ENCODE measurements at regions not wholly inside any gene's neighbourhood (a gene's known extent, or its start where the extent isn't known, plus 50 kb on each side); places are given as distances from the start of the nearest gene placed in this dataset.

GRCh38 chr13:37954191-37954590 lies 84.6 kb upstream of the TRPC4 start:
- CTCF ChIA-PET = no interaction called here
- no peak for TF ChIP-seq ARNT (IDR thresholded peaks at IDR 0.05)
- TF ChIP-seq LEF1 (IDR thresholded peaks at IDR 0.05; ENCODE audit: borderline replicate concordance) = no peak
- no peak for TF ChIP-seq FOXK2 (IDR thresholded peaks at IDR 0.05)
- TF ChIP-seq BHLHE40 (IDR thresholded peaks at IDR 0.05; ENCODE audit: borderline replicate concordance) = no peak
- no peak for TF ChIP-seq FOXA1 (IDR thresholded peaks at IDR 0.05)
- no peak for TF ChIP-seq L3MBTL2 (conservative IDR thresholded peaks at IDR 0.05)
- no peak for TF ChIP-seq TARDBP (IDR thresholded peaks at IDR 0.05)
- TF ChIP-seq SUZ12 (IDR thresholded peaks at IDR 0.05) = no peak
- no peak for TF ChIP-seq SP1 (IDR thresholded peaks at IDR 0.05)
- TF ChIP-seq PKNOX1 (IDR thresholded peaks at IDR 0.05) = no peak
- no peak for TF ChIP-seq NFRKB (IDR thresholded peaks at IDR 0.05)
- no peak for TF ChIP-seq ELF4 (IDR thresholded peaks at IDR 0.05)
- no peak for TF ChIP-seq FOXM1 (IDR thresholded peaks at IDR 0.05; ENCODE audit: borderline replicate concordance)
- no peak for TF ChIP-seq CTBP1 (IDR thresholded peaks at IDR 0.05; ENCODE audit: borderline replicate concordance)
- no peak for TF ChIP-seq ZNF384 (IDR thresholded peaks at IDR 0.05)
- no peak for TF ChIP-seq HDGF (IDR thresholded peaks at IDR 0.05; ENCODE audit: borderline replicate concordance)
- no peak for DNase-seq (ENCODE audit: extremely low spot score)
- POLR2A ChIA-PET = no interaction called here

DNA sequence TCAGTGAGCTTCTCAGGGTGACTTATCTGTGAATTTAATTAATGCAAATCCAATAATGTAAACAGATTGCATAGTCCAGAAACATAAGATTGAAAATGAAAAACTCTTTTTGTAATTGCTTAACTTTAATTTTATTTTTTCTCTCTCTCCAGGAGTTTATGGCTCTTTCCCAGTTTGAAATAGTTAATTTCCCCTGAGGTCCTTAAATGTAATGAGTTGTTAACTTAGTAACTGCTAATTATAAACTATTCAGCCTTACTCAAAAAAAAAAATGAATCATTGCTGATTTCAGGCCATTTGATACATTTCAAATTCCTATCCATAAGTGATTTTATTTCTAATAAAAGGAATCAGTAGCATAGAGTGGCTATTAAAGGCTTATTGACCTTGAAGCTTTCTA lies 84.1 kb upstream of the TRPC4 start:
- CTCF ChIA-PET = no interaction called here
- no peak for DNase-seq (ENCODE audit: extremely low spot score)
- POLR2A ChIA-PET = no interaction called here
- no peak for TF ChIP-seq TARDBP (IDR thresholded peaks at IDR 0.05)
- TF ChIP-seq FOXK2 (IDR thresholded peaks at IDR 0.05) = no peak
- no peak for TF ChIP-seq NFRKB (IDR thresholded peaks at IDR 0.05)
- no peak for TF ChIP-seq LEF1 (IDR thresholded peaks at IDR 0.05; ENCODE audit: borderline replicate concordance)
- no peak for TF ChIP-seq ELF4 (IDR thresholded peaks at IDR 0.05)
- TF ChIP-seq PKNOX1 (IDR thresholded peaks at IDR 0.05) = no peak
- no peak for TF ChIP-seq L3MBTL2 (conservative IDR thresholded peaks at IDR 0.05)

DNA sequence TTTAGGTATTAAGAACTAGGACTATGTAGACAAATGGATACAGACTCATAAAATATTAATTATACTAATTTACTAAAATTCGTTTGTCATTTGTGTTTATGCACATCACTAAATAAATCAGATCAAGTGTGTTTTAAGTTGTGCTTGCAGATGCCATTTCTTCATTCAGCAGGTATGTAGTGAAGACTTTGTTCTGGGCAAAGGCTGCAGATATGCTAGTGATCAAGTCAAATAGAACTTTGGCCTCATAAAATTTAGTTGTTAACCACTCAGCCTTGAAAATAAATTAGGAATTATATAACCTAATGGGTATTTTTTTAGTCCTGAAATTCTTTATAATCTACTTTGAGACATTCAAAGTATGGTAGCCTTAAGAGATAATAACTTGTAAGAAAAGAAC lies 80.4 kb upstream of the TRPC4 start:
- TF ChIP-seq BHLHE40 (IDR thresholded peaks at IDR 0.05; ENCODE audit: borderline replicate concordance) (no peak), TARDBP (IDR thresholded peaks at IDR 0.05) (no peak), FOXK2 (IDR thresholded peaks at IDR 0.05) (no peak), CTBP1 (IDR thresholded peaks at IDR 0.05; ENCODE audit: borderline replicate concordance) (no peak), HDGF (IDR thresholded peaks at IDR 0.05; ENCODE audit: borderline replicate concordance) (no peak), PKNOX1 (IDR thresholded peaks at IDR 0.05) (no peak), FOXA1 (IDR thresholded peaks at IDR 0.05) (no peak), L3MBTL2 (conservative IDR thresholded peaks at IDR 0.05) (no peak), ZNF384 (IDR thresholded peaks at IDR 0.05) (no peak), NFRKB (IDR thresholded peaks at IDR 0.05) (no peak), LEF1 (IDR thresholded peaks at IDR 0.05; ENCODE audit: borderline replicate concordance) (no peak), SP1 (IDR thresholded peaks at IDR 0.05) (no peak)
- no peak for DNase-seq (ENCODE audit: extremely low spot score)
- ChIA-PET CTCF (no interaction called here), POLR2A (no interaction called here)

GRCh38 chr13:37947419-37948140 lies 78.0 kb upstream of the TRPC4 start:
- POLR2A ChIA-PET = no interaction called here

GRCh38 chr13:37945651-37946575 lies 76.3 kb upstream of the TRPC4 start:
- CTCF ChIA-PET = no interaction called here
- POLR2A ChIA-PET = no interaction called here
- no peak for DNase-seq (ENCODE audit: extremely low spot score)
- no peak for TF ChIP-seq BHLHE40 (IDR thresholded peaks at IDR 0.05; ENCODE audit: borderline replicate concordance)
- TF ChIP-seq CTBP1 (IDR thresholded peaks at IDR 0.05; ENCODE audit: borderline replicate concordance) = no peak
- TF ChIP-seq FOXA1 (IDR thresholded peaks at IDR 0.05) = no peak
- no peak for TF ChIP-seq TARDBP (IDR thresholded peaks at IDR 0.05)
- TF ChIP-seq L3MBTL2 (conservative IDR thresholded peaks at IDR 0.05) = no peak
- TF ChIP-seq NFRKB (IDR thresholded peaks at IDR 0.05) = no peak
- no peak for TF ChIP-seq HDGF (IDR thresholded peaks at IDR 0.05; ENCODE audit: borderline replicate concordance)
- TF ChIP-seq ELF4 (IDR thresholded peaks at IDR 0.05) = no peak
- no peak for TF ChIP-seq FOXK2 (IDR thresholded peaks at IDR 0.05)
- TF ChIP-seq FOXM1 (IDR thresholded peaks at IDR 0.05; ENCODE audit: borderline replicate concordance) = no peak
- TF ChIP-seq LEF1 (IDR thresholded peaks at IDR 0.05; ENCODE audit: borderline replicate concordance) = no peak
- no peak for TF ChIP-seq SP1 (IDR thresholded peaks at IDR 0.05)

More at GRCh38 chr13:37947419-37948140, 78.0 kb upstream of the TRPC4 start:
- no peak for DNase-seq (ENCODE audit: extremely low spot score)
- CTCF ChIA-PET = no interaction called here
- TF ChIP-seq FOXK2 (IDR thresholded peaks at IDR 0.05) (no peak), SP1 (IDR thresholded peaks at IDR 0.05) (no peak), SUZ12 (IDR thresholded peaks at IDR 0.05) (no peak)

- DNase-seq (ENCODE audit: extremely low spot score) = no peak
- ChIA-PET POLR2A (no interaction called here), CTCF (no interaction called here)
- no peak for TF ChIP-seq TARDBP (IDR thresholded peaks at IDR 0.05)
- no peak for TF ChIP-seq FOXM1 (IDR thresholded peaks at IDR 0.05; ENCODE audit: borderline replicate concordance)
- TF ChIP-seq L3MBTL2 (conservative IDR thresholded peaks at IDR 0.05) = no peak
- TF ChIP-seq FOXA1 (IDR thresholded peaks at IDR 0.05) = no peak
- TF ChIP-seq ELF4 (IDR thresholded peaks at IDR 0.05) = no peak
- no peak for TF ChIP-seq FOXK2 (IDR thresholded peaks at IDR 0.05)
- no peak for TF ChIP-seq ARNT (IDR thresholded peaks at IDR 0.05)
- TF ChIP-seq SP1 (IDR thresholded peaks at IDR 0.05) = no peak
- TF ChIP-seq PKNOX1 (IDR thresholded peaks at IDR 0.05) = no peak
- TF ChIP-seq BHLHE40 (IDR thresholded peaks at IDR 0.05; ENCODE audit: borderline replicate concordance) = no peak
- TF ChIP-seq HDGF (IDR thresholded peaks at IDR 0.05; ENCODE audit: borderline replicate concordance) = no peak
- no peak for TF ChIP-seq SUZ12 (IDR thresholded peaks at IDR 0.05)
- TF ChIP-seq NFRKB (IDR thresholded peaks at IDR 0.05) = no peak
- no peak for TF ChIP-seq CTBP1 (IDR thresholded peaks at IDR 0.05; ENCODE audit: borderline replicate concordance)
- no peak for TF ChIP-seq LEF1 (IDR thresholded peaks at IDR 0.05; ENCODE audit: borderline replicate concordance)
- TF ChIP-seq ZNF384 (IDR thresholded peaks at IDR 0.05) = no peak
Measured at GRCh38 chr13:37944869-37945442, 75.4 kb upstream of the TRPC4 start.

Data from HEK293T (cell line).